GM12878 (cell line): ENCODE measurements at regions not wholly inside any gene's neighbourhood (a gene's known extent, or its start where the extent isn't known, plus 50 kb on each side); places are given as distances from the start of the nearest gene placed in this dataset.

Experiments
- ATAC-seq: fragments of 200-7000 bp; cut with Tn5 transposase; 3 replicates; pipeline ENCODE4 v1.9.1; 2020; ENCODE audit warnings: mild to moderate bottlenecking, moderate library complexity
- BruUV-seq: library from RNA; stranded (reverse); fragments of 400-500 nt; replicated peaks from 2 replicates; lab custom pipeline; 2021; lab: Mats Ljungman, UMichigan
- CTCF ChIA-PET: fragments of 300-600 bp; sonication (Branson Sonifier 250); formaldehyde crosslinking; extraction: SDS; loops from one replicate; lab custom pipeline; 2021; ENCODE audit warnings: inconsistent platforms; lab: Yijun Ruan, JAX
- POLR2A ChIA-PET: fragments of 350-600 bp; formaldehyde crosslinking; extraction: SDS; loops from one replicate; lab custom pipeline; 2021; ENCODE audit warnings: inconsistent platforms; lab: Charles Lee
- RAD21 ChIA-PET: fragments of 300-600 bp; sonication (Branson Sonifier 250); formaldehyde crosslinking; loops from one replicate; lab custom pipeline; 2023; ENCODE audit warnings: antibody characterized with exemption; ENCODE audit not compliant: unreplicated experiment; lab: Charles Lee
- SMC1A ChIA-PET: fragments of 300-600 bp; sonication (Branson Sonifier 250); formaldehyde crosslinking; loops from one replicate; lab custom pipeline; 2023; ENCODE audit not compliant: unreplicated experiment, uncharacterized antibody; lab: Charles Lee
- DNase-seq: peaks from one replicate; pipeline ENCODE4 v3.0.0-alpha.2; 2011; ENCODE audit warnings: low read depth, low spot score
- FAIRE-seq: peaks from 3 replicates; lab custom pipeline; 2011; peaks lifted over from hg19 to GRCh38; lab: Jason Lieb, UNC
- H2AFZ ChIP-seq: 2 replicates; pipeline ENCODE4 v1.6.0; 2011; ENCODE audit warnings: low read depth, low read length, control low read depth; ENCODE audit not compliant: control insufficient read depth
- H3K27ac ChIP-seq: 2 replicates; pipeline ENCODE4 v1.5.1; 2011; ENCODE audit warnings: control low read depth; ENCODE audit not compliant: control insufficient read depth, insufficient read depth
- H3K27me3 ChIP-seq, 2 experiments: replicated peaks in 1 of 2; 2 replicates each; pipeline versions ENCODE4 v1.6.0 to v1.6.1; 2011; ENCODE audit warnings: low read length in 1 of 2; ENCODE audit not compliant: control insufficient read depth in 2 of 2, insufficient read depth in 2 of 2
- H3K36me3 ChIP-seq, 2 experiments: 2 replicates each; pipeline ENCODE4 v1.5.1; 2011; ENCODE audit warnings: low read length in 1 of 2; ENCODE audit not compliant: control insufficient read depth in 2 of 2, insufficient read depth in 2 of 2
- H3K4me1 ChIP-seq: 2 replicates; pipeline ENCODE4 v1.6.1; 2011; ENCODE audit warnings: mild to moderate bottlenecking, low read length, moderate library complexity, mixed read lengths; ENCODE audit not compliant: control insufficient read depth, insufficient read depth
- H3K4me2 ChIP-seq: 2 replicates; pipeline ENCODE4 v1.6.0; 2011; ENCODE audit warnings: control low read depth; ENCODE audit not compliant: control insufficient read depth, insufficient read depth
- H3K4me3 ChIP-seq: fragments of 200-600 bp; sonication (generic); 2 replicates; pipeline ENCODE4 v1.5.1; 2016
- H3K79me2 ChIP-seq: 2 replicates; pipeline ENCODE4 v1.6.0; 2011; ENCODE audit warnings: low read length; ENCODE audit not compliant: control insufficient read depth, insufficient read depth
- H3K9ac ChIP-seq: 2 replicates; pipeline ENCODE4 v1.8.0; 2011; ENCODE audit warnings: low read length, control low read depth, mixed read lengths; ENCODE audit not compliant: control insufficient read depth, insufficient read depth
- H3K9me3 ChIP-seq: replicated peaks from 3 replicates; pipeline ENCODE4 v1.5.1; 2011; ENCODE audit warnings: mild to moderate bottlenecking, low read length; ENCODE audit not compliant: control insufficient read depth, insufficient read depth
- H4K20me1 ChIP-seq: 2 replicates; pipeline ENCODE4 v1.6.0; 2011; ENCODE audit not compliant: control insufficient read depth, insufficient read depth
- CHD2 ChIP-seq: IDR thresholded peaks from 2 replicates; pipeline ENCODE4 v1.6.1; 2011; ENCODE audit warnings: low read depth, low read length, improper control_type of control experiment, borderline replicate concordance
- E2F4 ChIP-seq: IDR thresholded peaks from 2 replicates; pipeline ENCODE4 v1.6.1; 2012; ENCODE audit warnings: low read depth, low read length, improper control_type of control experiment
- ETV6 ChIP-seq, 2 experiments: fragments of 450-650 bp in 1 of 2; IDR thresholded peaks in 1 of 2; conservative IDR thresholded peaks in 1 of 2; 2 replicates each; pipeline ENCODE4 v1.6.1; 2014; ENCODE audit warnings: antibody characterized with exemption in 1 of 2, borderline replicate concordance in 1 of 2, low read depth in 1 of 2, mild to moderate bottlenecking in 1 of 2, moderate library complexity in 1 of 2
- LARP7 ChIP-seq: fragments of 450-650 bp; IDR thresholded peaks from 2 replicates; pipeline ENCODE4 v1.6.1; 2017; ENCODE audit warnings: mild to moderate bottlenecking
- MYC ChIP-seq: IDR thresholded peaks from 2 replicates; pipeline ENCODE4 v1.6.1; 2011; ENCODE audit warnings: mild to moderate bottlenecking, low read length, moderate library complexity, inconsistent platforms; ENCODE audit not compliant: insufficient read depth, insufficient replicate concordance, insufficient read length, severe bottlenecking
- NFXL1 ChIP-seq: fragments of 450-650 bp; IDR thresholded peaks from 2 replicates; pipeline ENCODE4 v1.6.1; 2017; ENCODE audit warnings: antibody characterized with exemption, mild to moderate bottlenecking, borderline replicate concordance
- NR2F1 ChIP-seq: fragments of 450-650 bp; conservative IDR thresholded peaks from 2 replicates; pipeline ENCODE4 v1.6.1; 2017; ENCODE audit warnings: mild to moderate bottlenecking
- RAD51 ChIP-seq: fragments of 450-650 bp; IDR thresholded peaks from 2 replicates; pipeline ENCODE4 v1.6.1; 2016; ENCODE audit warnings: moderate library complexity, mild to moderate bottlenecking, inconsistent platforms
- RCOR1 ChIP-seq: conservative IDR thresholded peaks from 2 replicates; pipeline ENCODE4 v1.6.1; 2012; ENCODE audit warnings: low read depth, low read length, improper control_type of control experiment
- RELB ChIP-seq: fragments of 450-650 bp; IDR thresholded peaks from 2 replicates; pipeline ENCODE4 v1.6.1; 2017; ENCODE audit warnings: low read depth, mild to moderate bottlenecking, moderate library complexity
- SMAD1 ChIP-seq: fragments of 450-650 bp; IDR thresholded peaks from 2 replicates; pipeline ENCODE4 v1.6.1; 2018; ENCODE audit warnings: mild to moderate bottlenecking, low read depth; ENCODE audit not compliant: partially characterized antibody
- SPI1 ChIP-seq: IDR thresholded peaks from 2 replicates; pipeline ENCODE4 v1.6.1; 2011; ENCODE audit warnings: low read depth, mild to moderate bottlenecking, low read length, moderate library complexity, borderline replicate concordance; ENCODE audit not compliant: insufficient read depth
- TCF12 ChIP-seq: IDR thresholded peaks from 2 replicates; pipeline ENCODE4 v1.6.1; 2011; ENCODE audit warnings: low read depth, mild to moderate bottlenecking, low read length
- ZZZ3 ChIP-seq: IDR thresholded peaks from 2 replicates; pipeline ENCODE4 v1.6.1; 2011; ENCODE audit warnings: low read depth; ENCODE audit not compliant: control insufficient read depth, insufficient read length
- WGBS: methylation state at CpG from one replicate; pipeline ENCODE4 v1.1.6; 2016; ENCODE audit warnings: low lambda C conversion rate; ENCODE audit not compliant: insufficient replicate concordance, insufficient coverage; ENCODE audit errors: missing lambda C conversion rate; 5-methylcytosine and 5-hydroxymethylcytosine counted together
- in situ Hi-C: fragments of 300-500 bp; cut with MboI; formaldehyde crosslinking; loops from 9 replicates; pipeline ENCODE4 v1.14.3; 2018; ENCODE audit warnings: mixed read lengths
- intact Hi-C: fragments of 100-400 bp; cut with micrococcal nuclease; formaldehyde crosslinking; loops from one replicate; pipeline ENCODE4 v1.14.2; 2022; ENCODE audit not compliant: unreplicated experiment

GRCh38 chr20:53699085-53699674 lies 105.5 kb upstream of the ZNF217 start:
- no TSS peak for BruUV-seq
- intact Hi-C loops, result no loop called here
- RAD21 ChIA-PET, result interaction anchor here (0.9 to 1.6 kb wide), 4 partner anchors 9 to 46 kb away, joined by 3 to 9 read pairs (median 4); no protein-coding TSS in a partner anchor

More at GRCh38 chr20:53699085-53699674, 105.5 kb upstream of the ZNF217 start:
- peaks cover 20% of the 10 kb centered on the region for H3K4me1 ChIP-seq
- ATAC-seq (peak; percentile 16; the same call in 1 of the 3 replicates), DNase-seq (no peak), FAIRE-seq (no peak)
- no peaks in the 10 kb centered on the region for H3K9me3 ChIP-seq
- peak overlapping the region; percentile 53 for H3K27ac ChIP-seq
- no peaks in the 10 kb centered on the region for H3K36me3 ChIP-seq
- ChIA-PET CTCF (interaction anchor here (1.0 to 1.1 kb wide), 2 partner anchors 148 to 241 kb away, joined by 3 to 4 read pairs; no protein-coding TSS in a partner anchor), SMC1A (interaction anchor here (0.6 to 2.0 kb wide), 14 partner anchors 9 to 171 kb away, joined by 3 to 14 read pairs (median 4); no protein-coding TSS in a partner anchor), POLR2A (interaction anchor here (0.6 to 1.0 kb wide), 7 partner anchors 13 to 95 kb away, joined by 3 to 8 read pairs (median 4); no protein-coding TSS in a partner anchor)
- H4K20me1 ChIP-seq, result no peaks in the 10 kb centered on the region
- H3K9ac ChIP-seq, result no peak overlapping the region
- in situ Hi-C loops, result no loop called here
- peak overlapping the region; percentile 30; the same call in 1 of the 2 replicates for H3K4me2 ChIP-seq
- TF ChIP-seq LARP7, result no peak
- TF ChIP-seq CHD2, result no peak
- no peak for TF ChIP-seq ETV6 (conservative IDR thresholded peaks at IDR 0.05 in 1 of 2, IDR thresholded peaks at IDR 0.05 in 1 of 2; ENCODE audit: borderline replicate concordance in 1 of 2, low read depth in 1 of 2)
- TF ChIP-seq NR2F1, result 0 out of 2 replicates have a peak, but pooled peaks have one; percentile 26
- TF ChIP-seq MYC, result no peak
- TF ChIP-seq RELB, result peak; percentile 48; the same call in 1 of the 2 replicates
- peak; percentile 11; the same call in 1 of the 2 replicates for TF ChIP-seq NFXL1
- no peak for TF ChIP-seq TCF12
- TF ChIP-seq ZZZ3, result no peak
- TF ChIP-seq RAD51, result no peak
- TF ChIP-seq RCOR1, result no peak
- TF ChIP-seq SMAD1, result no peak
- TF ChIP-seq SPI1, result no peak
- no peak for TF ChIP-seq E2F4
- no peak overlapping the region for H2AFZ ChIP-seq
- no peaks in the 10 kb centered on the region for H3K27me3 ChIP-seq
- H3K4me3 ChIP-seq, result no peak overlapping the region
- no peaks in the 10 kb centered on the region for H3K79me2 ChIP-seq
- 48% methylated on average over 3 of the region's 3 CpGs for WGBS
